Endothelial cell of umbilical vein (primary cell): ENCODE measurements at regions not wholly inside any gene's neighbourhood (a gene's known extent, or its start where the extent isn't known, plus 50 kb on each side); places are given as distances from the start of the nearest gene placed in this dataset.

Experiments used
- EZH2 ChIP-seq: IDR thresholded peaks from 2 replicates; pipeline ENCODE4 v1.6.1; 2012; ENCODE audit warnings: borderline replicate concordance, low read depth, mild to moderate bottlenecking, moderate library complexity, low read length, inconsistent platforms; ENCODE audit not compliant: severe bottlenecking
- FOS ChIP-seq: IDR thresholded peaks from 2 replicates; pipeline ENCODE4 v1.6.1; 2011; ENCODE audit warnings: mild to moderate bottlenecking, low read length, moderate library complexity, borderline replicate concordance; ENCODE audit not compliant: insufficient read depth
- POLR2A ChIP-seq: IDR thresholded peaks from 2 replicates; pipeline ENCODE4 v1.6.1; 2012; ENCODE audit warnings: low read depth, mild to moderate bottlenecking, control low read depth, low read length
- POLR2AphosphoS5 ChIP-seq: IDR thresholded peaks from 2 replicates; pipeline ENCODE4 v1.6.1; 2012; ENCODE audit warnings: low read depth, mild to moderate bottlenecking, control low read depth, low read length, moderate library complexity; ENCODE audit not compliant: insufficient read depth
- TF ChIP-seq, protein P1 (sequence below), 2 donors: IDR thresholded peaks; 1 replicate in 1 of 2; 2 replicates in 1 of 2; pipeline ENCODE4 v1.5.1; 2011; ENCODE audit warnings: low read length in 2 of 2, mild to moderate bottlenecking in 2 of 2, moderate library complexity in 2 of 2, control low read depth in 1 of 2, inconsistent platforms in 1 of 2, low read depth in 1 of 2; ENCODE audit not compliant: insufficient read depth in 1 of 2; ENCODE audit errors: extremely low read depth in 1 of 2
- TF ChIP-seq, protein P2 (sequence below): IDR thresholded peaks from 2 replicates; pipeline ENCODE4 v1.6.1; 2011; ENCODE audit not compliant: insufficient read depth, insufficient read length

DNA sequence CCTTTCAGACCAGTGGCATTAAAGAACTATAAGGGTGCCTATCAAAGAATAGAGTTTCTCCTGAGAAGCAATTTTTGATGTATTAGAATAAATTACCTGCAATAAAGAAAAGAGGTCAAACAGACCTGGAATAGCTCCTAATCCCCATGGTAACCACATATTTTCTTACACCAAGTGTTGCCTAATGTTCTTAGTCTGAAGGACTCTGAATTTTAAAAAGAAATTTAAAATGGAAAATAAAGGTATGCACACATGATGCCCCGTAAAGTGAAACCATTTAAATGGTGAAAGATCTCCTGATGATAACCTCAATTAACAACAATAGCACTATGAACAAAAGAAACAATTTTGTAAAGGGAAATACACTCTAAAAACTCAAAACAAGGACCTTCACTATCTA is 55.1 kb upstream of the LOC128125822 start:
- TF ChIP-seq POLR2AphosphoS5, result no peak
- TF ChIP-seq POLR2A, result no peak
- TF ChIP-seq FOS, result no peak
- TF ChIP-seq, protein P1, sequence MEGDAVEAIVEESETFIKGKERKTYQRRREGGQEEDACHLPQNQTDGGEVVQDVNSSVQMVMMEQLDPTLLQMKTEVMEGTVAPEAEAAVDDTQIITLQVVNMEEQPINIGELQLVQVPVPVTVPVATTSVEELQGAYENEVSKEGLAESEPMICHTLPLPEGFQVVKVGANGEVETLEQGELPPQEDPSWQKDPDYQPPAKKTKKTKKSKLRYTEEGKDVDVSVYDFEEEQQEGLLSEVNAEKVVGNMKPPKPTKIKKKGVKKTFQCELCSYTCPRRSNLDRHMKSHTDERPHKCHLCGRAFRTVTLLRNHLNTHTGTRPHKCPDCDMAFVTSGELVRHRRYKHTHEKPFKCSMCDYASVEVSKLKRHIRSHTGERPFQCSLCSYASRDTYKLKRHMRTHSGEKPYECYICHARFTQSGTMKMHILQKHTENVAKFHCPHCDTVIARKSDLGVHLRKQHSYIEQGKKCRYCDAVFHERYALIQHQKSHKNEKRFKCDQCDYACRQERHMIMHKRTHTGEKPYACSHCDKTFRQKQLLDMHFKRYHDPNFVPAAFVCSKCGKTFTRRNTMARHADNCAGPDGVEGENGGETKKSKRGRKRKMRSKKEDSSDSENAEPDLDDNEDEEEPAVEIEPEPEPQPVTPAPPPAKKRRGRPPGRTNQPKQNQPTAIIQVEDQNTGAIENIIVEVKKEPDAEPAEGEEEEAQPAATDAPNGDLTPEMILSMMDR (IDR thresholded peaks at IDR 0.05; ENCODE audit: extremely low read depth in 1 of 2, insufficient read depth in 1 of 2, low read depth in 1 of 2, low read length in 2 of 2), result no peak
- TF ChIP-seq, protein P2, sequence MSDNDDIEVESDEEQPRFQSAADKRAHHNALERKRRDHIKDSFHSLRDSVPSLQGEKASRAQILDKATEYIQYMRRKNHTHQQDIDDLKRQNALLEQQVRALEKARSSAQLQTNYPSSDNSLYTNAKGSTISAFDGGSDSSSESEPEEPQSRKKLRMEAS, result no peak
- TF ChIP-seq EZH2, result no peak
